OCI-LY3 (cell line): ENCODE measurements at regions not wholly inside any gene's neighbourhood (a gene's known extent, or its start where the extent isn't known, plus 50 kb on each side); places are given as distances from the start of the nearest gene placed in this dataset.

ENCODE experiments used
- EZH2phosphoT487 ChIP-seq: fragments of 200-600 bp; shearing (Covaris generic); IDR thresholded peaks from 2 replicates; pipeline ENCODE4 v1.6.1; 2018; ENCODE audit warnings: antibody characterized with exemption, mixed run types, low read depth
- TF ChIP-seq, protein P1 (sequence below): fragments of 200-600, 300-600 bp; sonication (generic); IDR thresholded peaks from 2 replicates; pipeline ENCODE4 v1.5.1; 2014; ENCODE audit warnings: antibody characterized with exemption, low read length, low read depth

- TF ChIP-seq, protein P1, sequence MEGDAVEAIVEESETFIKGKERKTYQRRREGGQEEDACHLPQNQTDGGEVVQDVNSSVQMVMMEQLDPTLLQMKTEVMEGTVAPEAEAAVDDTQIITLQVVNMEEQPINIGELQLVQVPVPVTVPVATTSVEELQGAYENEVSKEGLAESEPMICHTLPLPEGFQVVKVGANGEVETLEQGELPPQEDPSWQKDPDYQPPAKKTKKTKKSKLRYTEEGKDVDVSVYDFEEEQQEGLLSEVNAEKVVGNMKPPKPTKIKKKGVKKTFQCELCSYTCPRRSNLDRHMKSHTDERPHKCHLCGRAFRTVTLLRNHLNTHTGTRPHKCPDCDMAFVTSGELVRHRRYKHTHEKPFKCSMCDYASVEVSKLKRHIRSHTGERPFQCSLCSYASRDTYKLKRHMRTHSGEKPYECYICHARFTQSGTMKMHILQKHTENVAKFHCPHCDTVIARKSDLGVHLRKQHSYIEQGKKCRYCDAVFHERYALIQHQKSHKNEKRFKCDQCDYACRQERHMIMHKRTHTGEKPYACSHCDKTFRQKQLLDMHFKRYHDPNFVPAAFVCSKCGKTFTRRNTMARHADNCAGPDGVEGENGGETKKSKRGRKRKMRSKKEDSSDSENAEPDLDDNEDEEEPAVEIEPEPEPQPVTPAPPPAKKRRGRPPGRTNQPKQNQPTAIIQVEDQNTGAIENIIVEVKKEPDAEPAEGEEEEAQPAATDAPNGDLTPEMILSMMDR: no peak
- no peak for TF ChIP-seq EZH2phosphoT487
These were observed 107.2 kb downstream of the SPRY1 start for GRCh38 chr4:123503698-123504363.
